ENCODE measurements at regions not wholly inside any gene's neighbourhood (a gene's known extent, or its start where the extent isn't known, plus 50 kb on each side); places are given as distances from the start of the nearest gene placed in this dataset.
"Not testable (repeated sequence)": the region's sequence is repeated elsewhere in the genome, so short reads cannot be mapped to it uniquely, and the experiment has no call there.

GRCh38 chr2:91463007-91463406 is 2771.5 kb downstream of the RPIA start:
- not testable (repeated sequence) for TF ChIP-seq PATZ1 (CRISPR knock-in tag; IDR thresholded peaks at IDR 0.05; ENCODE audit: borderline replicate concordance); ZFP30 (CRISPR knock-in tag; IDR thresholded peaks at IDR 0.05); ZC3H10 (CRISPR knock-in tag; IDR thresholded peaks at IDR 0.05); ESRRG (CRISPR knock-in tag; IDR thresholded peaks at IDR 0.05); ISL1 (CRISPR knock-in tag; IDR thresholded peaks at IDR 0.05); SNAI2 (CRISPR knock-in tag; IDR thresholded peaks at IDR 0.05); BACH2 (CRISPR knock-in tag; IDR thresholded peaks at IDR 0.05; ENCODE audit: borderline replicate concordance); ZFP3 (CRISPR knock-in tag; IDR thresholded peaks at IDR 0.05); TOX (CRISPR knock-in tag; IDR thresholded peaks at IDR 0.05; ENCODE audit: borderline replicate concordance); ARNTL (CRISPR knock-in tag; IDR thresholded peaks at IDR 0.05; ENCODE audit: borderline replicate concordance, low read depth); POU6F1 (CRISPR knock-in tag; IDR thresholded peaks at IDR 0.05; ENCODE audit: borderline replicate concordance, low read depth); ZNF565 (CRISPR knock-in tag; conservative IDR thresholded peaks at IDR 0.05; ENCODE audit: low read depth); CSRNP3 (CRISPR knock-in tag; IDR thresholded peaks at IDR 0.05)
